HG03159 (cell line): ENCODE measurements at regions not wholly inside any gene's neighbourhood (a gene's known extent, or its start where the extent isn't known, plus 50 kb on each side); places are given as distances from the start of the nearest gene placed in this dataset.

Source experiments
- ATAC-seq: cut with Tn5 transposase; IDR thresholded peaks from one replicate; pipeline ENCODE4 v1.9.1; 2021; ENCODE audit warnings: mild to moderate bottlenecking, moderate library complexity; ENCODE audit not compliant: unreplicated experiment

DNA sequence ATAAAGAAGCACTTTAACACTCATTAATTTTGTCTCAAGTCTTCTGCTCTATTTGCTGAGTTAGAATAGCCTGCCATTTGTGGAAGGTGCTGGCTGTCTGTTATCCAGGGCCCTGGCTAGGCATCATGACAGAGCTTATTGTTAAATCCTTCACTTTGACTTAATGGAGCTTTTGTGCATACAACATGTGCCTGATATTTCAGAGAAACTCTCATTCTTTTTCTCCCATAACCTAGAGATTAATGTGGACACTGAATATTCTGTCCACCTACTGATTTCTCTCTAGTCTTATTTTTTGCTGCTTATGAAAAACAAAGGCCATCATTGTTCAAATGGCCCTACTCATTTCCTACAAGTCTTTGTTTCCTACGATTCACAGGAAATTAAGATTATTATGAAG is 383.1 kb upstream of the HTR2A start:
- ATAC-seq: no peak

DNA sequence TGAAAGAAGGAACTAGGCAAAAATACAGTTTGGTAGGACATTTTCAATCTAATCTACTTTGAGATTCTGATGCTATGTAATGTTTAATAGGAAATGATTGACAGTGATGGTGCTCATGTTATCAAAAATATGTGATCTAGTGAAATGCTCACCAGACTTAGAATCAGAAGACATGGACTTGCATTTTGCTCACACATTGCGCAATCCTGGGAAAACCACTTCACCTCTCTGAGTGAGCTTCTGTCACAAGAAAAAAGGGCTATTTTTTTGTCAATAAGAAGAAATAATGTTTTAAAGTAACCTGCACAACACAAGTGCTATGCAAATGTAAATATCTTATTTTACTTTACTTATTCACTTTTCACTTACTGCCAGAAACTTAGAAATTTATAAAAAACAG is 380.9 kb upstream of the HTR2A start:
- no peak for ATAC-seq

DNA sequence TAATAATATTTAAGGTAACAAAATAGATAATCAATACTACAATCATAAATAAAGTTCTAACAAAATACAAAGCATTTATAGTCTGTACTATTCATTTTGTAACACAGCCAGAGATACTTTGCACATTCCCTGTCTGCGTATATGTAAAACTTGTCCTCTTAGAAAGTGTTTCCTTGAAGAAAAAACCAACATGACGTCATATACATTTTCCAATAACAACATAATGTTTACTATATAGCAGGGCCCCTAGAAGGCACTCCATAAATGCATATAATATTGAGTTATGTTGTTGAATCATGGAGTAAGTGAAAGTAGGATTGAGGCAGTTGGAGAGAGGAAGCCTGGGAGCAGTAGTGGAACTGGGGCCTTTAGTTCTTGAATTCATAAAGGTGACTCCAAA is 371.4 kb upstream of the HTR2A start:
- ATAC-seq: no peak

DNA sequence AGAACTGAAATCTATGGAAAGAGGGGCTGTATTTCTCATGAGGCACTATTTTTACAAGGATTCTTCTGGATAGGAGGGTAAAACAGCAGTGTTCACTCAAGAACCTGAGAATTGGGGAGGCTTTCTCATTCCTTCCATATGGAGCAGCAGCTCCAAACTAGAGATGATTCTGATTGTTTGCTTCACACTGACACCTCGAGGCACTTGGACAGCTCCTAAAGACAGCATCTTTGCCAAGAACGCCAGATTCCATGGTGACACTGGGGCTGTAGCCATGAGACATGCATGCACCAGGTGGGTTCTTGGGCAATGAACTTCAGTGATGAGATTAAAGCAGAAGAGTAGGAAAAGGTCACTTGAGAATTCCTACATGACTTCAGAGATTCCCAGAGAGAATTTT is 361.5 kb upstream of the HTR2A start:
- no peak for ATAC-seq

DNA sequence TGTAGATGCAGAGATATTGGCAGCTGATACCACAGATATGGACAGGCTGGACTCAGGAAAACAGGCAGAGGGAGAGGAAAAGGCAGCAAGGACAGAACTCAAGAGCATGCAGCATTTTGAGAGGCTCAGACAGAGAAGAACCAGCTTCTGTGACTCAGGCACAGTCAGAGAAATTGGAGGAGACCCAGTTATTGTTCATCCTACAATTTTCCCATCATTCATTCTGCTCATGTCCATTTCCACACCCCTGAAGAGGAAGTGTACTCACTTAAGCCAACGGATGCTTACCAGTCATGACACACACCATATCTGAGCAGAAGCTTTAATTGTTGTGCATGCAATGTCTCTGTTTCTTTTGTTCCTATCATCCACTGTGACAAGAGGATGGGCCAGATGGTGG is 359.8 kb upstream of the HTR2A start:
- no peak for ATAC-seq

DNA sequence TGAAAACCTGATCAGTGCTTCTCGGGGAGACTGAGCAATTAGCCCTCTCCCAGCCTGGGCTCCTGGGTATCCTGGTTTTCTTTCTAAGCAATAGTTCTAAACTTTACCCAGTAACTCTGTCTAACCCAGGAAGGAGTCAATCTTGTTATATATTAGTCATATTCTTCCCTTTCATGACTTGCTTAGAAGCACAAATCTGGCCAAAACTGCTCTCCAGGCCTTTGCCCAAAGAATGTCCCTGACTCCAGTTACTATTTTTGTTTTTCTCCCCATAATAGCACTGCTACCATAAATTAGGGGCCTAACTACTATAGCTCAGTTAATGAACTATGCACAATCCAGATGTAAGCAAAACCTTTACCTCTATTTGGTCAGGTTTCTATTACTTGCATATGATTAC is 355.8 kb upstream of the HTR2A start:
- no peak for ATAC-seq

DNA sequence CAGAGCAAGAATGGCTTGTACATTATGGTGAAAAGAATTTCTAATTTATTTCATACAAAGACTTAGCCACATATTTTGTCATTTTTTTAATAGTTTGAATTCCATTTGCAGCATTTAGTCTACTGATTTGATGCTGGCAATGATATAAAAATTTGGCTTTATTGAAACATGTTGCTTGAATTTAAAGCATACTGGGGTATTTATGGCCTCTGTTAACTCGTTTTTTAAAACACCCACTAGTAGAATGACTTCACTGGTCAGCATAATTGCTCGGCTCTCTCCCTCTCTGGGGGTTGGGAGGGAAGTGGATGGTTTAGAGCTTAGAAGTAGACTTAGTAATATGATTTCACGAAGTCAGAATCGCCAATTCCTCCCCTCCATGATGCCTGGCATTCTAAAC is 354.9 kb upstream of the HTR2A start:
- no peak for ATAC-seq

DNA sequence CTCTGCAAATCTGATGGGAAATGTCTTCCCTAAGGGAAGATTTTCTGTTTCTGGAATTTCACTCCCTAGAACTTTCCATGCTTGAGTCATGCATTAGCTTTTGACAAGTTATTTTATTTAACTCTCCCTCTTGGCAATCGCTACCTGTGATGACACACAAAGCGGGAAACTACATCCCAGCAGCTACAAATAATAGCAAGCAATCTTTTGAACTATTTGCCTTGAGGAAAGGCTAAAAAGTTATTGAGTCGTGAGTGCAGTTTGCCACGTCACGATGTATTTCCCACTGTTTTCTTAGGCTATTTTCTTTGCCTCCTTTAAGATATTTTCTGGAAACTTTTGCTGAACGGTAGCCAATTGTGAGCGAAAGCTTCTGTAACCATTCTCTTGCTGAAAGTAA is 353.3 kb upstream of the HTR2A start:
- ATAC-seq: no peak

DNA sequence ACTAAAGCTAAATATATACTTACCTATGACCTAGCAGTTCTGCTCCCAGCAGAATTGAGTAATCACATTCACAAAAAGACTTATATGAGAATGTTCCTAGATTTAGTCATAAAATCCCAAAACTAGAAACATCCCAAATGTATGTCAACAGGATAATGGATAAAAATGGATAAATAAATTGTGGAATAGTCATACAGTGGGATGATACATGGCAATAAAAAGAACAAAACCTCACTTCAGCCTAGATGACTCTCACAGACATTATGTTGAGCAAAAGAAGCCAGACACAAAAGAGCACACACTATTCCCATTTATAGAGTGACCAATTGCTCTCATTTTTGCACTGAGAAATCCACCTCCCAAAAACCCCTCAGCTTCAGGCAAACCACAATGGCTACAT is 352.4 kb upstream of the HTR2A start:
- no peak for ATAC-seq

DNA sequence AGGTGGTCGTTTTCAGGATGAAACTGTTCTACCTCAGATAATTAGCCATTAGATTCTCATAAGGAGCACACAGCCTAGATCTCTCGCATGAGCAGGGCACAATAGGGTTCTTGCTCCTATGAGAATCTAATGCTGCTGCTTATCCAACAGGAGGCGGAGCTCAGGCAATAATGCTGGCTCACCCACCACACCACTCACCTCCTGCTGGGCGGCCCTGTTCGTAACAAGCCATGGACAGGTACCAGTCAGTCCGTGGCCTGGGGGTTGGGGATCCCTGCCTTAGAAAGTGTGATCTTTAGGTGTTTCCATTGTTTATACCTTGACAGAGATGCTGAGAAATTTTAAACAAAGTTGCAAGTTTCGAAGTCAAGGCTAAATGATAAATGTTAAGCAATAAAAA is 344.6 kb upstream of the HTR2A start:
- ATAC-seq: no peak

DNA sequence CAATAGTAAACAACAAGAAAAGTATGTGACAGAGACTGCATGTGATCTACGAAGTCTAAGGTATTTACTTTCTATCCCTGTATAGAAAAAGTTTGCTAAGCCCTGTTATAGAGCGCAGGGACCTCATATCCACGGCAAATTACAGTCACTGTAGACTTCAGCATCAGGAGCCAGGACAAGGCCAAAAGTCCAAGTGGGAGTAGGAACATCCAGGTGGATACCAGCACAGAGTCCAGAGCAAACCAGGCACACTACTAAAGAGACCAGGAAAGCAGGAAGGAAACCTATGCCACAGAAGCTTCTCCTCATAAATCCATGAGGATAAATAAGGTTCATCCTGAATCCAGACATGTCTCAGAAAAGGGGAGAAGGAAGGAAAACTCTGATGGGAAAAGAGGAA is 342.2 kb upstream of the HTR2A start:
- ATAC-seq: no peak

DNA sequence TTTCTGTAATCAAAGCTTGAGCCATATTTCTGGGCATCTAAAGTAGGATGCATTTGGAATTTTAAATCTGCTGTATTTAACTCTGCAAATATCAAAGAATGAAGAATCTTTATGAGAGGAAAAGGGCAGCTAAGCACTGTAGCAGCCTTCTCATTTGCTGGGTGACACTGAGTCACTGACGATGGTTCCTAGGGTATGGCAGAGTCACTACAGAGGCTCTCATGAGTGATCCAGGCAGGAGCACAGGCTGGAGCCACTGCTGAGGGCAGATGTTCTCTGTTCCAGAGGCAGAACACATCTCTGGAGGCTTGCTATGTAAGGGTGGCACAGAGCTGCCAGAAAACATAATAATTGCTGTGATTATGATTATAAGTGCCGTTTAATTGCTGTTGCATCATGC is 340.7 kb upstream of the HTR2A start:
- ATAC-seq: no peak

DNA sequence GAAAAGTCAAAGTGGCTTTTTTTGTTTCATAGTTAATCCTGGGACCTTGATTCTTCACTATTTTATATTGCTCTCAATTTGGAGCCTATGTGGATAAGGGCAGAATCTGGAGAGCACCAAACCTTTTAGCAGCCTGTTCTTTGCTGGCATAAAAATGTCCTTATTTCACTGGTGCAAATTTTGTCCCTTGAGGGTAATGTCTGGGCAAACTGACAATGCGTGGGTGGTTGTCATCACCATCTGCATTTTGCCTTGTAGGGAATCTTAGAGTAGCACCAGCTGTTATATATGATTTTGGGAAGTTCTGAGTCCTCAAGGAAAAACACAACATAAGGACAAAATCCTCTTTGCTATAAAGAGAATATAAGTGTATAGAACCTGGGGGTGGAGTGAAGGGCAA is 336.9 kb upstream of the HTR2A start:
- ATAC-seq: no peak

DNA sequence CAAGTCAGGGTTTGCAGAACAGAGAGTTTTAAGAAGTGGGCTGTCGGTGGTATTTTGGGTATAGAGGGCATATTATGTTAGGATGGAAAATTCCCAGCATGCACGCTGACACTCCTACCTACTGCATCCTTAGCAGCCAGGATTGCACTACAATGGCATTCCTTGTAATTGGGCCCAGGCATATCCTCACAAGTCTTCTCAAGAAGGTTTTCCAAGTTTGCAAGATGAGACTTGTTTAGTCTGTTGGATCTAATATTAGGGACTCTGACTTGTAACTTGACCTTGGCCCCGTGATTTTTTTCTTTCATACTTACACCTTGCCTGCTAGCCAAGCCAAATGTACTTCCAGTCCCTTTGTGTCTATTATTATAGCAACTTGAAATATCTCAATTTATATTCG is 335.7 kb upstream of the HTR2A start:
- no peak for ATAC-seq

DNA sequence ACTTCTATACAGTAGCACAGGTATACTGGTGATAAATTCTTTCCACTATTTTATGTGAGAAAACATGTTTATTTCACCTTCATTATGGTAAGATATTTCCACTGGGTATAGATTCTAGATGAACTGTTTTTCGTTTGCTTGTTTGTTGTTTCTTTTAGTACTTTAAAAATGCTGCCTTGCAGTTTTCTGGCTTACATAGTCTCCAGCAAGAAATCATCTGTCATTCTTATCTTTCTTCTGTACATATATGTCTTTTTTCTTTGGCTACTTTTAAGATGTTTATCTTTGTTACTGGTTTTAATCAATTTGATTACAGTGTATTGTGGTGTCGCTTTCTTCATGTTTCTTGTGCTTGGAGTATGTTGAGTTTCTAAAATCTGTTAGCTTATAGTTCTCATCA is 333.3 kb upstream of the HTR2A start:
- ATAC-seq: no peak

DNA sequence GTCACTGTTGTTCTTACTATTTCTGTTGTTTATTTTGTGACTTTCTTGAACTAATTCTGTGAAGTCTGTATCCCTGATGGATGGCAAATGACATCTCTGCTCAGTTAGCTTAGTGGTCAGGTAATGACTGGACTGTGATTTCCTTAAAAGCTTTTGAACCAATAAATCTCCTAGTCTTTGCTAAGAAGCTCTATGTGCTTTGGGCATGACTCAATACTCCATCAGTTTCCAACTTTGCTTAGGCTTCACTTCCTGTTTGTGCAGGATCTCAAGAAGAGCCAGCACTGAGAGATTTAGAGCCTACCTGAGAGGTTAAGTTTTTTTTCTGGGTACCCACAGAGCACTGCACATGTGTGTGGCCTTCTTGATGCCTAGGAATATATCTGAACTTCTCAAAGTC is 329.7 kb upstream of the HTR2A start:
- no peak for ATAC-seq

DNA sequence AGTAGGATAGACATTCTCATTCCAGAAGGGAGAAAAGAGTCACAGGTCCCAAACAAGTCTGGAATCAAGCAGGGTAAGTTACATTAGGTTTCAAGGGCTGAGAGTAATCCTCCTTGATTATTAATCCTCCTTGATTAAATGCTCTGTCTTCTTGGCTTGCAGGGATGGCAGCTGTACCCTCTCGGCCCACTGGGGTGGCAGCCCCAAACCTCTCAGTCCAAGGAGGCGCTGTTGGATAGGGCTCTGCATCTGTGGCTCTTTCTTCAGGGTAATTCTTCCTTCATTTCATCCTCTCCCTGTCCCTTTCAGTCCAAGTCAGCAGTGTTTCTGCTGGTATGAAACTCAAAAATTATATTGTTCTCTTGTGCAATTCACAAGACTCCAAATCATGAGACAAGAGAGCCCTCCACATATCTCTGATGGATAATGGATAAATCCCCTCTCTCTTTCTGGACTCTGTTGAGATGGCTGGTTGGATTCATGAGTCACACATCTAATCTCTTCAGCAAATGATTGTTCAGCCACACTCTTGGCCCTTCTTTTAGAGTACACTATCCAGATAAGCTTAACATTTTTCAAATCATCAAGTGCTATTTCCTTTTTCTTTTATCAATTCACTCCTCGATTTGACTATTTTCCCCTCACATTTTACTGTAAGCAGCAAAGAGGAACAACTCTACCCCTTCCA is 323.7 kb upstream of the HTR2A start:
- ATAC-seq: no peak

DNA sequence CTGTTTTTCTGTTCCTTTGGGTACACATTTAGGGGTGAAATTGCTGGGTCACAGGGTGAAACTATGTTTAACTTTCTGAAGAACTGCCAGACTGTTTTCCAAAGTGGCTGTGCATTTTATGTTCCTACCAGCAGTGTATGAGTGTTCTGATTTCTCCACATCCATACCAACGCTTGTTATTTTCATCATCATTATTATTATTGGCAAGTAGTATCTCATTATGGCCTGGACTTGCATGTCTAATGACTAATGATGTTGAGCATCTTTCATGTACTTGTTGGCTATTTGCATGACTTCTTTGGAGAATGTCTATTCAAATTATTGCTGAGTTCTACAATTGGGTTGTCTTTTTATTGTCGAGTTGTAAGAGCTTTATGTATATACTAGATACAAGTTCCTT is 321.8 kb upstream of the HTR2A start:
- ATAC-seq: no peak

DNA sequence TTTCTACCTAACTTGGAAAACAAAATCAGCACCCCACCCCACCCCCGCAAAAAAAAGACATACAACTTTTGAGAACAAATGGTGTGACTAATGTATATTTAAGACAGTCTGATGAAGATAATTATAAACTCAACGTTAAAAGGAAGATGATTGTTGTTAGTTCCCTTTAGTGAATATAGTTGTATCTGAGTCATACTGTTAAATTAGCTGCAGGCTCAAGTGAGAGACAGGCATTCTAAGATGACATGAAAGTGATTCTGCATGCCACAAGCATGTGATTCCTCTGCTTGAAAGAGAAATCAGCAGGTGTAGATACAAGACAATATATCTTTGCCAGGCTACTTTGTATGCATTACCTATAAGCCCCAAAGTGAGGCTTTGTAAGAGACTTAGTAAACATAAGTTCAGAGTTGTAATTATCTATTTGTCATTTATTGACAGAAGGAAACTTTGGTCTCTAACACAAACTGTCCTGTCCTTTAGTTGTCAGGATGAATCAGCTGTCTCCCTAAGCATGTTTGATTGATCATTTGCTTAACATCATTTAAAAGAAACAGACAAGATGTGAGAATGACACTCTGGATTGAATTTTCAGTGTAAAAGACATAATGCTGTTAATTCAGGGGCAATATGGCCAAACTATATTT is 319.4 kb upstream of the HTR2A start:
- ATAC-seq: peak; percentile 85

DNA sequence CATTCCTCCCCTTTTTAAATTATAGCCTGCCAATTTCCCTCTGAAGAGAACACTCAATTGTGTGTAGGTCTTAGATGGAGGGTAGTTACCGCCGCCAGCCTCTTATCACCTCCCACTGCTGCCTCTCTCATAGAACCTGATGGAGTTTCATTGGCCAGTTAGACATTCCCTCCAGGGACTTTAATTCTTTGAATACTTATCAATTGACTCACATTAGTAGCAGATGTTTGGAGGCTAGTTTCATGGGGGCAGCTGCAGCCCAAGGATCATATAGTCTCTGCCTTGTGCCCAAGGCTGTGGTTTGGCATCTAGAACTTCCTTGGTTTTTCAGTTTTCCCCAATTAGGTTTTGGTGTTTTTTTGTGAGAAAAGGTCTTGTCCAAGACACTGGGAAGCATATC is 318.9 kb upstream of the HTR2A start:
- no peak for ATAC-seq

DNA sequence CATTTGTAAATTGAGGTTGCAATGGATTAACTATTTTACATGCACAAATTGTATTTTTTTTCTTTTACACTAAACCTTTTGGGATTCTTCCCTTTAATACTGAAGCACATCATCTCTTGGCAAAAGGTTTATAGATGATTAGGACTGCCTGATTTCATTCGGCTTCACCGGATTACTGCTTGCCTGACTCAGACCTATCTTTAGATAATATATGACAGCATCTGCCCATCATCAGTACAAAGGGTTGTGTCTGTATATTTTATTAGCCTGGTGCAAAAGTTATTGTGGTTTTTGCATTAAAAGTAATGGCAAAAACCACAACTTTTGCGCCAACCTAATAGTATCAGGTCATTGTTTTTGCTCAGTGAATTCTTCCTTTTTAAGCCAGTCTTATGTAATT is 316.2 kb upstream of the HTR2A start:
- no peak for ATAC-seq

DNA sequence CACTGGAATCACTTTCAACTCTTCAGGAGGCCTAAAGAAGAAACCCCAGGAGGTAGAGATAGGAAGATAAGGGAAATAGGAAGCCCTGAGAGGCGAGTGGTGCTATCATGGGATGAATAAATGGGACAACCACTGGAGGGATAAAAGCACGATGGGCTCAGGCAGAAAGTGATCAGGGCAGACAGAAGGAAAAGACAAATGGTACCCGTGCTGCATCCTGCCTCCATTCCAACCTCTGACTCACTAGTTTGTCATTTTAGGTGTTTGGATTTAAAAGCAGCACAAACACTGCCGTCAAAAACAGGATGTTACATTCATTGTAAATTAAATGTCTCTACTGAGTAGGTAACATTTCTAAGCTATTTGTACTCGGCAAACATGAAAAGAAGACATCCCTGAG is 314.3 kb upstream of the HTR2A start:
- ATAC-seq: no peak

DNA sequence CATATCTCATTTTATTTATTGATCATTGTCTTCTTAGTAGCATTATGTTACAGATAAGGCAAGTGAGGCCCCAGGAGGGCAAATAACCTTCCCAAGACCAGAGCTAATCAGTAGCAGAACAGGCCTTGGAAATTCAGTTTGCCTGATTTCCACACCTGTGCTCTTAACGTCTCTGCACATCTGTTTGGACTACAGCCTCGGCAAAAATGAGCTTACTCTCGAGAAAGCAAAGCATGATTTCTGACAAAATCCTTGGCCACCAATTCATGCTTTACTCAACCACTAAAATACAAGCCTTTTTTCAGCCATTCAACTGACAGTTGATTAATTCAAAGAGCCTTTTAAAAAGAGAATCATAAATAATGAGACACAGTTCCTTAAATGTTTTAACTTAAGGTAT is 309.3 kb upstream of the HTR2A start:
- no peak for ATAC-seq
